NCI-H1930 (cell line): ENCODE measurements at regions not wholly inside any gene's neighbourhood (a gene's known extent, or its start where the extent isn't known, plus 50 kb on each side); places are given as distances from the start of the nearest gene placed in this dataset.
"Not testable (repeated sequence)": the region's sequence is repeated elsewhere in the genome, so short reads cannot be mapped to it uniquely, and the experiment has no call there.

ENCODE experiments used
- DNase-seq, 2 experiments: peaks; one replicate each; lab custom pipeline; 2025; lab: John Stamatoyannopoulos, UW

DNA sequence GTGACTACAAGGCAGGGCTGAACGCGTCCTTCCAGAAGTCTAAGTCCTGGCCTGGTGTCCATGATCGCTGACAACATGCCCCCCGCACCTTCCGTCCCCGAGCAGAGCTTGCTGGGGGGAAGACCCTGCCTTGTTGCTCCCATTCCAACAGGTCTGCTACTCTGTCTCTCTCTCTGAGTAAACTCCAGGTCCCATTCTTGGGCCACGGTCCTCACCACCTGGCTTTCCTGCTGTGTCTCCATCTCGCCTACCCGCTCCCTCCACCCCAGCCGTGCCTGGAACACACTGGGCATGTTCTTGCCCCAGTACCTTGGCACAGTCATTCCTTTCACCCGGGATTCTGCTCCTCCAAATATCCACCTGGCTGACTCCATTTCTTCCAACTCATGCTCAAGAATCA, 162.3 kb downstream of the BMP7 start:
- no peak for DNase-seq

- DNase-seq, result no peak
Measured at GRCh38 chr20:57104651-57105204, 161.7 kb downstream of the BMP7 start.

- no peak for DNase-seq
Measured at GRCh38 chr20:57106030-57106682, 160.3 kb downstream of the BMP7 start.

DNA sequence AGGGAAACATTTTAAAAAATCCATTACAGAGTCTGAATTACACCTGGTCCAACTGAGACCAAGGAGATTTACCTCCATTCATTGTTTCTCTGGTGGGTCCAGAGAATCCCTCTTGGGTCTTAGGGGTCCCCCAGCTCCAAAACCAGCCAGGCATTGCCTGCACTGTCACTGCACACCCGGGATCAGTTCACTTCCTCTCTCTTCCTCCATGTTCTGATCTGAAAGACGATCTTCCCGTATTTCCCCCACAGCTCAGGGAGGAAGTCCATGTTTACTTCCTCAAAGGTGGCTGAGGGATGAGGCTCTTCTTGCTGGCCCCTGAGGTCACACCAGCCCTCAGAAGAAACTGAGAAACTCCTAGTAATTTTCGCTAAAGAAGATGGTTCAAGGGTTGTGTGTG, 159.7 kb downstream of the BMP7 start:
- no peak for DNase-seq

DNA sequence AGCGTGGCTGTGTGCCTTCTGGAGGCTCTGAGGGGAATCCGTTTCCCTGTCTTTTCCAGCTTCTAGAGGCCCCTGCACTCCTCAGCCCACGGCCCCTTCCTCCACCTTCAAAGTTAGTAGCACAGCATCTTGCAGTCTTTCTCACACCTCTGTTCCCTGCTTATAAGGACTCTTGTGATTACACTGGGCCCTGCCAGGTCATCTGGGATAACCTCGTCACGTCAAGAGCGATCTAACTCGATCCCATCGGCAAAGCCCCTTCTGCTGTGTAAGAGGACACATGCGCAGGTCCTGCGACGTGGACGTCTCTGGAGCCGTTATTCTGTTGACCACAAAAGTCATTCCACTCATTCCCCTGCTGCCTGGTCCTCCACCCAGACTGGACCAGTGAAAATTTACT, 159.2 kb downstream of the BMP7 start:
- DNase-seq, result no peak

DNA sequence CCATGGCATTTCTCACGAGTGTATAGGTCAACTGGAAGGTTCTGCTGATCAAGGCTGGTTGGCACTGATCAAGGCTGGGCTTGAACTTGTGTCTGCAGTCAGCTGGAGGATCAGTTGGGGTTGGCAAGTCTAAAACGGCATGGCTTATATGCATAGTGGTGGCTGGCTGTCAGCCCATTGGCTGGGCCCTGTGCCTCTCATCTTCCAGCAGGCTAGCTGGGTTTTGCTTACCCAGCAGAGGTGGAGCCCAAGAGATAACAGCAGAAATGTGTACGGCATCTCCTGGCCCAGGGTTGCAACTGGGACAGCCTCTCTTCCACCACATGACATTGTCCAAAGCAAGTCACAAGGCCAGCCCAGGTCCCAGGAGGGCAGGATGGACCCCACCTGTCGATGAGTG, 158.2 kb downstream of the BMP7 start:
- no peak for DNase-seq

- DNase-seq, result no peak
Measured at GRCh38 chr20:57108742-57109570, 157.5 kb downstream of the BMP7 start.

- no peak for DNase-seq
Measured at GRCh38 chr20:57109571-57109953, 156.9 kb downstream of the BMP7 start.

DNA sequence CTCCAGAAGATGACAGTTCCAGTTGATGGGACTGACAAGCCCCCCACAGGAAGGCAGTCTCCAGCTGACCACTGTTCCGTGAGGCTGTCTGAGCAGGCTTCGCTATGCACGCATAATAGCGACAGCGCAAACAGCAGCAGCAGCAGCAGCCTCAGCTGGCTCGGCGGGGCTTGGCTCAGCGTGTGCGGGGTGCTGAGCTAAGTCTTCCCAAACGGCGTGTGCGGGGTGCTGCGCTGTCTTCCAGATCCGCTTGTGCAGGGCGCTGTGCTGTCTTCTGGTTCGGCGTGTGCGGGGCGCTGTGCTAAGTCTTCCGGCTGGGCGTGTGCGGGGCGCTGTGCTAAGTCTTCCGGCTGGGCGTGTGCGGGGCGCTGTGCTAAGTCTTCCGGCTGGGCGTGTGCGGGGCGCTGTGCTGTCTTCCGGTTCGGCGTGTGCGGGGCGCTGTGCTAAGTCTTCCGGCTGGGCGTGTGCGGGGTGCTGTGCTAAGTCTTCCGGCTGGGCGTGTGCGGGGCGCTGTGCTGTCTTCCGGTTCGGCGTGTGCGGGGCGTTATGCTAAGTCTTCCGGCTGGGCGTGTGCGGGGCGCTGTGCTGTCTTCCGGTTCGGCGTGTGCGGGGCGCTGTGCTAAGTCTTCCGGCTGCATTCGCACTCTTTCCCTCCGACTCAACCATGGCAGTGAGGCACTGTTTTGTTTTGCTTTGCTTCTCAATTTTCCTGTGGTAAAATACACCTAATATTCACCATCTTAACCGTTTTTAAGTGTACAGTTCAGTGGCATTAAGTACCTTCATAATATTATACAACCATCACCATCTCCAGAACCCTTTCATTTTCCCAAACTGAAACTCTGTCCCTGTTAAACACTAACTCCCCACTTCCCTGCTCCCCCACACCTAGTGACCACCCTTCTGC, 156.1 kb downstream of the BMP7 start:
- not testable (repeated sequence) for DNase-seq

GRCh38 chr20:57111028-57111373, 155.4 kb downstream of the BMP7 start:
- DNase-seq, result no peak

GRCh38 chr20:57112448-57112847, 154.0 kb downstream of the BMP7 start:
- DNase-seq, result no peak

GRCh38 chr20:57114290-57115005, 152.0 kb downstream of the BMP7 start:
- DNase-seq, result no peak

GRCh38 chr20:57117296-57117695, 149.1 kb downstream of the BMP7 start:
- DNase-seq, result no peak

- no peak for DNase-seq
Measured at GRCh38 chr20:57118107-57118769, 148.2 kb downstream of the BMP7 start.
